ENCODE measurements at regions not wholly inside any gene's neighbourhood (a gene's known extent, or its start where the extent isn't known, plus 50 kb on each side); places are given as distances from the start of the nearest gene placed in this dataset.

DNA sequence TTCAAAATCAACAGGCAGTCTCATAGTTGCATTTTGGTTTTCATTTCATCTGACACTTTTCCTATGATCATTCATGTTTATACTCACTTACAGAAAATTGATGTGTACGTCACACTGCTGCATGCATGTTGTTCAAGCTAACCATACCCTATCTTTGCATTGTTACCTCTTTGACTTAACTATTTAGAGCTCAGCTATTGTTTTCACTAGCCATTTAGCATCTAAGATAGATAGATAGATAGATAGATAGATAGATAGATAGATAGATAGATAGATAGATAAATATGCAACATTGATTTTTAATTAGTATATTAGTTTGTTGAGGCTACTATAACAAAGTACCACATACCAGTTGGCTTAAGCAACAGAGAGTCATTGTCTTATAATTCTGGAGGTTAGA is 649.5 kb upstream of the KCND2 start:
- Histone ChIP-seq H2BK120ac (ENCODE audit: low read depth, low read length) (no peak overlapping the region), H2AK9ac (replicated peaks; ENCODE audit: low read depth, low read length, poor library complexity) (no peak overlapping the region), H3K4me1 (ENCODE audit: control insufficient read depth, insufficient read depth, low read length) (no peaks in the 10 kb centered on the region), H3K4ac (ENCODE audit: low read depth, low read length) (no peak overlapping the region), H2BK5ac (ENCODE audit: low read depth, low read length, poor library complexity, severe bottlenecking) (no peak overlapping the region), H3K4me3 (ENCODE audit: insufficient read depth, low read depth, low read length) (no peak overlapping the region), H2AK5ac (ENCODE audit: low read depth, low read length) (no peak overlapping the region), H3K14ac (replicated peaks; ENCODE audit: low read depth, low read length) (no peak overlapping the region), H3K36me3 (ENCODE audit: control insufficient read depth, insufficient read depth, low read length) (no peaks in the 10 kb centered on the region), H4K8ac (ENCODE audit: low read depth in 2 of 2, low read length in 2 of 2) (no peak overlapping the region), H2BK15ac (ENCODE audit: low read depth, low read length) (no peak overlapping the region), H2AFZ (replicated peaks; ENCODE audit: low read length, poor library complexity) (no peak overlapping the region), H3K4me2 (ENCODE audit: low read depth, low read length) (no peak overlapping the region), H3K18ac (ENCODE audit: low read depth, low read length) (no peak overlapping the region), H2BK20ac (ENCODE audit: low read depth, low read length) (no peak overlapping the region), H4K91ac (ENCODE audit: insufficient read depth, low read depth, low read length) (no peak overlapping the region), H3K9ac (ENCODE audit: low read depth, low read length) (no peak overlapping the region), H3K9me1 (ENCODE audit: insufficient read depth, low read length) (no peaks in the 10 kb centered on the region), H3K23ac (ENCODE audit: low read depth, low read length) (no peak overlapping the region), H4K20me1 (ENCODE audit: insufficient read depth, low read length) (no peaks in the 10 kb centered on the region), H3K27ac (ENCODE audit: insufficient read depth, low read length) (no peak overlapping the region), H4K5ac (ENCODE audit: low read depth, low read length) (no peak overlapping the region), H3K79me1 (ENCODE audit: low read depth in 1 of 2, low read length in 2 of 2) (no peaks in the 10 kb centered on the region), H3K56ac (ENCODE audit: extremely low read depth, insufficient read depth, low read length) (no peak overlapping the region), H3K27me3 (ENCODE audit: control insufficient read depth, insufficient read depth, low read length) (no peaks in the 10 kb centered on the region), H3K9me3 (ENCODE audit: control insufficient read depth, insufficient read depth, low read length) (no peaks in the 10 kb centered on the region)
- ChIA-PET CTCF (interaction anchor here (0.5 kb wide), 2 partner anchors 28 to 174 kb away, joined by 3 read pairs; no protein-coding TSS in a partner anchor), POLR2A (ENCODE audit: unreplicated experiment) (no interaction called here)
- no CpG with 5 or more reads among the region's 1 CpG for WGBS, 2 experiments (ENCODE audit: extremely low coverage in 2 of 2, insufficient read length in 1 of 2)
- DNase-seq (no peak), ATAC-seq (ENCODE audit: low read depth) (no peak)
- BruUV-seq (replicated peaks) = no TSS peak
- dilution Hi-C loops (cut with HindIII; ENCODE audit: low sequenced_read_pairs, unreplicated experiment) (no loop called here), intact Hi-C loops (cut with micrococcal nuclease) (no loop called here), in situ Hi-C loops (cut with MboI; ENCODE audit: low sequenced_read_pairs) (no loop called here)
- TF ChIP-seq MXI1 (IDR thresholded peaks at IDR 0.05; ENCODE audit: borderline replicate concordance, low read depth, low read length) (no peak), POLR2A (IDR thresholded peaks at IDR 0.05; ENCODE audit: low read depth, low read length) (no peak), SMC3 (IDR thresholded peaks at IDR 0.05; ENCODE audit: low read depth, low read length) (no peak)

All from IMR-90 (cell line).